Retinal pigment epithelial cell (primary cell): ENCODE measurements at regions not wholly inside any gene's neighbourhood (a gene's known extent, or its start where the extent isn't known, plus 50 kb on each side); places are given as distances from the start of the nearest gene placed in this dataset.

Experiments used
- DNase-seq: peaks from one replicate; pipeline ENCODE4 v3.0.0-alpha.2; 2010; ENCODE audit warnings: low read depth
- H3K4me3 ChIP-seq: 2 replicates; pipeline ENCODE4 v1.5.1; 2011; ENCODE audit warnings: mild to moderate bottlenecking, low read length, control low read depth, moderate library complexity
- CTCF ChIP-seq: conservative IDR thresholded peaks from 2 replicates; pipeline ENCODE4 v1.5.1; 2011; ENCODE audit warnings: low read depth, low read length, control low read depth, inconsistent platforms

- no peak for TF ChIP-seq CTCF
- H3K4me3 ChIP-seq, result no peak overlapping the region
- DNase-seq, result no peak
These were observed 1015.2 kb upstream of the SLIT2 start for GRCh38 chr4:19236473-19236872.

- no peak overlapping the region for H3K4me3 ChIP-seq
- DNase-seq, result no peak
- no peak for TF ChIP-seq CTCF
These were observed 1020.7 kb upstream of the SLIT2 start for GRCh38 chr4:19230906-19231545.

- no peak for TF ChIP-seq CTCF
- no peak for DNase-seq
- H3K4me3 ChIP-seq, result no peak overlapping the region
These were observed 1024.0 kb upstream of the SLIT2 start for GRCh38 chr4:19227701-19228100.

GRCh38 chr4:19224820-19225219, 1026.9 kb upstream of the SLIT2 start:
- DNase-seq, result no peak
- TF ChIP-seq CTCF, result peak; percentile 22
- no peak overlapping the region for H3K4me3 ChIP-seq

- DNase-seq, result no peak
- TF ChIP-seq CTCF, result no peak
- no peak overlapping the region for H3K4me3 ChIP-seq
These were observed 1035.2 kb upstream of the SLIT2 start for GRCh38 chr4:19216476-19216875.

GRCh38 chr4:19214591-19215186, 1037.0 kb upstream of the SLIT2 start:
- no peak for TF ChIP-seq CTCF
- no peak for DNase-seq
- H3K4me3 ChIP-seq, result no peak overlapping the region

GRCh38 chr4:19213388-19213787, 1038.3 kb upstream of the SLIT2 start:
- no peak overlapping the region for H3K4me3 ChIP-seq
- DNase-seq, result peak; percentile 96
- no peak for TF ChIP-seq CTCF
